GM19467 (cell line): ENCODE measurements at regions not wholly inside any gene's neighbourhood (a gene's known extent, or its start where the extent isn't known, plus 50 kb on each side); places are given as distances from the start of the nearest gene placed in this dataset.
"Not testable (repeated sequence)": the region's sequence is repeated elsewhere in the genome, so short reads cannot be mapped to it uniquely, and the experiment has no call there.

ENCODE experiments used
- ATAC-seq: cut with Tn5 transposase; IDR thresholded peaks from one replicate; pipeline ENCODE4 v1.9.1; 2021; ENCODE audit warnings: mild to moderate bottlenecking, moderate library complexity; ENCODE audit not compliant: unreplicated experiment

DNA sequence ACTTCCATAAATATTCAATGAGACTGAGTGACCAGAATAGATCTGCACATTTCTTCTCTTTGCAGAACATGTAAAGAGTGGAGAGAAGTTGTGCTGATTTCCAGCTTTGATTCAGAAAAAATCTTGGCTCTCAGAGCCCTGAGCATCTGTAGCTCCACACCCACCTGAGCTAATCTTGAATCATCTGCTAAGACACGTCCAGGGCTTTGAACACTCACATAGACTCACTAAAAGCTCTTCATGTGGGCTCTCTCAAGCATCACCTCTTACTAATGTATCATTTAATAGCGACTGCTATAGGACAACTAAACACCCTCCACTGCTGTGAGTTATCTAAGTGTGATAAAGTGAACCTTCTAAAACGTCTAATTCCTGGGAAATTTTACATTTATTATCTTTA lies 147.7 kb upstream of the GRIA3 start:
- no peak for ATAC-seq

DNA sequence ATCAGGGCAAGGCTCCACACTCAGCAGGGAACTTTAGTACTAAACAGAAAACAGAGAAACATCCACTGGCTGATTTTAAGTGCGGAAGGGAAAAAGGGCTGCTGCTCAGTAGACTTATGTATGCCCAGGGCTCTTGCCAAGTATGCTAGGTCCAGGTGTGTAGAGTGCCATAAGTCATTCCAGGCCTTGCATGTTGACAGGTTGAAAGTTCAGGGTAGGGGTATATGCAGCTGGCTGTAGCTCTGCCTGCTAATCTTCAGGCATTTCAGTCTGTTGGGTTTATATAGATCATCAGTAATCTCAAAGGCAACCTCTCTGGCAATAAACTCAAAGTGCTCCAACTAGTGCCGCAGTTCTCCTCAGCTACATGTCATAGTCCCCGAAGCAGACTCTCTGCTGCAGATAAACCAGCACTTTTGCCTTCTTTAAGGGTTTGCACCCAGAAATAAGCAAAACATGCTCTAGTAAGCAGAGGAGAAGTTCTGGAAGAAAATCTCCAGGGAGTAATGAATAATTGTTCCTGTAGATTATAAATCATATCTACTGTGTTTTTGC lies 134.9 kb upstream of the GRIA3 start:
- no peak for ATAC-seq

DNA sequence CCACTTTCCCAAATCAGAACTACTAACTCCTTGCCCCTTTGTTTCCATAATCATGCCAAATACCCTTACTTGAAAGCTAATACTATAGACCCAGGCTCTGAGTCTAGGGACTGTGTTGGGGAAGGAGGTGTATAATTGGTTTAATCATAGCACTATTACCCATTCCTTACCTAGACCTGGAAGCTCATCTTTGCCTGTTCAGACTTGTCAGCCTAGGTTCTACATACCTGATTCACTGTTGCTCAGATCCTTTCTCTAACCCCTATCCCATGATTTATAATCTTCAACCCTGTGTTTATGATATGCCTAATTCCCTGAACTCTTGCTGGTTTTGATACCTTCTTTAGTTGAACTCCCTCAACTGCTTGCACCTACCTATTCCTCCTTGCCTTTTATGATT lies 123.1 kb upstream of the GRIA3 start:
- no peak for ATAC-seq

- ATAC-seq = no peak
Observed at GRCh38 chrX:123064053-123064452, 120.0 kb upstream of the GRIA3 start.

GRCh38 chrX:123072686-123073385 lies 111.2 kb upstream of the GRIA3 start:
- no peak for ATAC-seq

DNA sequence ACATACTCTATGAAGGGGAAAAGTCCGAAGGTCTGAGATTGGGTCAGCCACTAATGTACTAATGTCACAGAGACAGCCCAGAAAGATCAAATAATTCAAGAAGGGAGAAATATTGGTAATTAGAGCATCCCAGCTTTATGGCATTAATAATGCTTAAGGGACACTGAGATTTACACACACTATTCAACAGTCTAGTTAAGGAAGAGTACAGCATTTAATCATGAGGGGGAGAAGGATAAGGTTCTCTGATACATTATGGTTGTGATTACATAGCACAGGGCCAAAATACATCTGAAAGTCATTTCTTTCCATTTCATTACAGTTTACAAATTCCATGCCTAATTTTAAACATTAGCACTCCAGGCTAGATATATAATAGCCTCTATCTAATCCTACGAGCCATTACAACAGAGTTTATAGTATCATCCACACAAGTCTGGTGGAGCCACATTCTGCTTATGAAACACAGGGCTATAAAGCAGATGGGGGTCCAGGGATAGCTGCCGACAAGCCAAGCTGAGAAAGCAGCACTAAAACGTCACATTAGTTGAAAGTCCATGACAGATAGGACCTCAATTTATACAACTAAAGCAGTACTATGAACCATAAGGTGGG lies 108.0 kb upstream of the GRIA3 start:
- ATAC-seq = no peak

DNA sequence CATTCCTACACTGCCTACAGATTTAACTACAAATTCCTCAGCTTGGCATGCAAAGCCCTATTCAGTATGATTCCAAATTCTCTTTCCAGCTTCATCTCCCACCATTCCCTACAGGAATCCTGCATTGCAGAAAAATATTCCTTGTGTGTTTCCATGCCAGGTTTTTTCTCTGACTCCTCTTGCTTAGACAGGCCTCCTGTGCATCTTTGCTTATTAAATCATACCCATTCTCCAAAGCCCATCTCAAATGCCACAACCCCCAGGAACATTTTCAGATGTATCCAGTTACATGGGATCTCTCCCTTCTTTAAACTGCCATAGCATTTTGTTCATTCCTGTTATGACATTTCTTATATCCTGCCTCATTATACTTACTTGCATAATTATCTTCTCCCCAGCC lies 106.4 kb upstream of the GRIA3 start:
- ATAC-seq = no peak

- ATAC-seq = no peak
Observed at GRCh38 chrX:123080065-123080464, 104.0 kb upstream of the GRIA3 start.

- no peak for ATAC-seq
Observed at GRCh38 chrX:123081776-123082175, 102.3 kb upstream of the GRIA3 start.

GRCh38 chrX:123083924-123084323 lies 100.2 kb upstream of the GRIA3 start:
- ATAC-seq = no peak

GRCh38 chrX:123084797-123085196 lies 99.3 kb upstream of the GRIA3 start:
- no peak for ATAC-seq

GRCh38 chrX:123085311-123085940 lies 98.7 kb upstream of the GRIA3 start:
- ATAC-seq = no peak

- ATAC-seq = no peak
Observed at GRCh38 chrX:123086768-123087167, 97.3 kb upstream of the GRIA3 start.

DNA sequence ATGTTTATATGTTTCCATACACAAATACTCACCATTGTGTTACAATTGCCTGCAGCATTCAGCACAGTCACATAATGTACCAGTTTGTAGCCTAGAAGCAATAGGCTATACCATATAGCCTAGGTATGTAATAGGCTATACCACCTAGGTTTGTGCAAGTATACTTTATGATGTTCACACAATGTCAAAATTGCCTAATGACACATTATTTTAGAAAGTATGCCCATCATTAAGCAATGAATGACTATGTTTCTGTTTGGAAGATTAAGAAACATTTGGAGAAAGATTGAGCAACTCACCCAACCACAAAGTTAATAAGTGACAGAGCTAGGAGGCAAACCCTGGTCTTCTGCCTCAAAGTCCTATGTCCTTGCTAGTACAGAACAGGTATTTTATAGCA lies 96.8 kb upstream of the GRIA3 start:
- ATAC-seq = peak; percentile 54

- ATAC-seq = no peak
Observed at GRCh38 chrX:123088331-123088730, 95.7 kb upstream of the GRIA3 start.

GRCh38 chrX:123088930-123089329 lies 95.1 kb upstream of the GRIA3 start:
- no peak for ATAC-seq

DNA sequence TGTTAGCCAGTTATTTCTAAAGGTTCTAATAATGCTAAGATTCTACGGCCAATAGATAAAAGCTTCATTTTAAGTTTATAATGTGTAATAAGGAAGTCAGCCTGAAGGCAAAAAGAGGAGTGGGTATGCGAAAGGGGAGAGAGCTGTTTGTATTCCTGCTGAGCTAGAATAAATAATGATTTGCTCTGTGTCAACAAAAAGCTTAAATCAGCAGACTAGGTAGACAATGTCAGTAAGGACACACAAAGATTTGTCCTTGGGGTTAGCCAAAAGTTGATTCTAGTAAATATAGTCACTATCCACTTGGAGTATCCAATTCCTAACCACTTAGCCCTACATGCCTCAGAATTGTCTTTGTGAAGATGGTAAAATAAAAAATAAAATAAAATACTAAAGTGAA lies 90.3 kb upstream of the GRIA3 start:
- ATAC-seq = no peak

DNA sequence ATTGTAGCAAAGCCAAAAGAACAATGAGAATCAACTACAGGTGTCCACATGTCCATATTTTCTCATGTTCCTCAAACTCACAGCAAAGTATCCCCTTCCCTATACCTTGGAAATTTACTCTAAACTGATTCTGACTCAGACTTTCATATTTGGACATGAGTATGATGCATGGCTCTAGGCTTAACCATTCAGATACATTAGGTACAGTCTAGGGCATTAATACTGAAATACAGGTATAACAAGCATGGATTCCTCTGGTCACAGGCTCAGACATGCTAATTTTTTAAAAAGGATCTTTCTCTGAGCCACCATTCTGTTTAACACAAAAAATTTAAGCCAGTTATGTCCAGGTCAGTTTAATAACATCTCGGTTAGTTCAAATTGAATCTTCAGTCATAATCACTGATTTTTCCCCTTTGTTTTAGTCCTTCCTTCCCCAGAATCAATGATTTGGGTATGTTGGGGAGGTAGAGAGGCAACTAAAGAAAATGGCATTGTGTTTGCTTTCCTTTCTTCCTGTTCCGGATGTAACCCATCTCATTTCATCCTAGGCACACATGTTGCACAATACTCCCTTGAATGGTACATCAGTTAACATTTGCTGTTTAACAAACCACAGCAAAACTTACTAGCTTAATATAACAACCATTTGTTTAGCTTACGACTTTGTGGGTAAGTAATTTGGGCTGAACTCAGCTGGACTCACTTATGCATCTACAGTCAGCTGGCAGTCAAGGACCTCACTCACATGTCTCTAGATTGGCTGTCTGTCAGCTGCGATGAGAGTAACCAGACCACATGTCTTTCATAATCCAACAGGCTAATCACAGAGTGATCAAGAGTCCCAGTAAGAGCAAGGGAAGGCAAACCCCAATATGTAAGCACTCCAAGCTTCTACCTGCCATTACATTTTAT lies 75.3 kb upstream of the GRIA3 start:
- ATAC-seq = no peak

DNA sequence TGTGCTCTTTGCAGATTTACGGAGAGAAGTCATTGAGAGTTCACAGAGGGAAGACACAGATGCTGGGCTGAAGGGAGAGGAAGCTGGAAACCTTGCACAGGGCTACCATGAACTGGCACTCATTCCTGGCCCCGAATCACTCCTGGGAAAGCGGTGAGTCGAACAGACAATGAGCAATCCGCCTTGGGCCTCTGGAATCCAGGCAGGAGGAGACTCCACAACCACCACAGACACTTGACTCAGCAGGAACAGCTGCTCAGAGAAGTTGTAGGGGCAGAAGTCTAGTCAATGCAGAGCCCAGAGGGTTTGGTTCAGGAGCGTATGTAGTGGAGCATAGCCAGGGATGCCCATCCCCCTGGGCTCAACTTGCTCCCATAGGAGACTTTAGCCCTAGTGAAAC lies 62.8 kb upstream of the GRIA3 start:
- no peak for ATAC-seq

DNA sequence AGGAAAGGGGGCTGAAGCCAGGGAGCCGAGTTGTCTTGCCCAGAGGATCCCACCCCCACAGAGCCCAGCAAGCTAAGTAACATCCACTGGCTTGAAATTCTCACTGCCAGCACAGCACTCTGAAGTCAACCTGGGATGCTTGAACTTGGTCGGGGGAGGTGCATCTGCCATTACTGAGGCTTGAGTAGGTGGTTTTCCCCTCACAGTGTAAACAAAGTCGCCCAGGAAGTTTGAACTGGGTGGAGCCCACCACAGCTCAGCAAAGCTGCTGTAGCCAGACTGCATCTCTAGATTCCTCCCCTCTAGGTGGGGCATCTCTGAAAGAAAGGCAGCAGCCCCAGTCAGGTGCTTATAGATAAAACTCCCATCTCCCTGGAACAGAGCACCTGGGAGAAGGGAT lies 54.3 kb upstream of the GRIA3 start:
- ATAC-seq = not testable (repeated sequence)
